ENCODE measurements at regions not wholly inside any gene's neighbourhood (a gene's known extent, or its start where the extent isn't known, plus 50 kb on each side); places are given as distances from the start of the nearest gene placed in this dataset.
"Not testable (repeated sequence)": the region's sequence is repeated elsewhere in the genome, so short reads cannot be mapped to it uniquely, and the experiment has no call there.

DNA sequence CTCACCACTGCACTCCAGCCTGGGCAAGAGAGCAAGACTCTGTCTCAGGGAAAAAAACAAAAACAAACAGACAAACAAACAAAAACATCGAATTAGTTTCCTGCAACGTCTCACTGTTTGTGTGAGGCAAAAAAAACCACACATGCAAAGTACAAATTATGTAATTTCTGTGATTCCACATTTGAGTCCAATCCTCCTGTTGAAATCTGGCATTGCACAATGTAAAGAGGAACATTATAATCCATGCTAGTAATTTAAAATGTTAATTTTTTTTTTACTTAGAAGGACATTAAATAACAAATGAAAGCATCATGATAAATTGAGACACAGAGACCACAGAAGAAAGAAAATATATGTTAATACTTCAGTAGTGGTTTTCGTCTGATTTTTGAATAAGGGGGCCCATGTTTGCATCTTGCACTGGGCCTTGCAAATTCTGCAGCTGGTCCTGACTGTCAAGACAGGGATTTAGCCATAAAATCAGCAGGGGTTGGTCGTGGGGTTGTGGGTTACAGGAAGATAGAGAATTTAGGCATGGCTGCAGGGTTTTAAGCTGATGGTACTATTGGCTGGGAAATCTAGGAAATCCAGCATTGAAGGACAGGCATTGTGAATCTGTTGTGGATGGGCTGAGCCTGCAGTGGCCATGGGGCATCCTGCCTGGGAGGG lies 102.6 kb upstream of the ALDH3B2 start:
- no peaks in the 10 kb centered on the region for H3K36me3 ChIP-seq
- no peak for DNase-seq
- H3K4me3 ChIP-seq (ENCODE audit: low read depth, low read length) = no peak overlapping the region
- TF ChIP-seq, protein P1, sequence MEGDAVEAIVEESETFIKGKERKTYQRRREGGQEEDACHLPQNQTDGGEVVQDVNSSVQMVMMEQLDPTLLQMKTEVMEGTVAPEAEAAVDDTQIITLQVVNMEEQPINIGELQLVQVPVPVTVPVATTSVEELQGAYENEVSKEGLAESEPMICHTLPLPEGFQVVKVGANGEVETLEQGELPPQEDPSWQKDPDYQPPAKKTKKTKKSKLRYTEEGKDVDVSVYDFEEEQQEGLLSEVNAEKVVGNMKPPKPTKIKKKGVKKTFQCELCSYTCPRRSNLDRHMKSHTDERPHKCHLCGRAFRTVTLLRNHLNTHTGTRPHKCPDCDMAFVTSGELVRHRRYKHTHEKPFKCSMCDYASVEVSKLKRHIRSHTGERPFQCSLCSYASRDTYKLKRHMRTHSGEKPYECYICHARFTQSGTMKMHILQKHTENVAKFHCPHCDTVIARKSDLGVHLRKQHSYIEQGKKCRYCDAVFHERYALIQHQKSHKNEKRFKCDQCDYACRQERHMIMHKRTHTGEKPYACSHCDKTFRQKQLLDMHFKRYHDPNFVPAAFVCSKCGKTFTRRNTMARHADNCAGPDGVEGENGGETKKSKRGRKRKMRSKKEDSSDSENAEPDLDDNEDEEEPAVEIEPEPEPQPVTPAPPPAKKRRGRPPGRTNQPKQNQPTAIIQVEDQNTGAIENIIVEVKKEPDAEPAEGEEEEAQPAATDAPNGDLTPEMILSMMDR (IDR thresholded peaks at IDR 0.05; ENCODE audit: low read depth, low read length) = no peak
- H3K27me3 ChIP-seq = no peaks in the 10 kb centered on the region
- H3K9me3 ChIP-seq = no peaks in the 10 kb centered on the region
- no peaks in the 10 kb centered on the region for H3K4me1 ChIP-seq

DNA sequence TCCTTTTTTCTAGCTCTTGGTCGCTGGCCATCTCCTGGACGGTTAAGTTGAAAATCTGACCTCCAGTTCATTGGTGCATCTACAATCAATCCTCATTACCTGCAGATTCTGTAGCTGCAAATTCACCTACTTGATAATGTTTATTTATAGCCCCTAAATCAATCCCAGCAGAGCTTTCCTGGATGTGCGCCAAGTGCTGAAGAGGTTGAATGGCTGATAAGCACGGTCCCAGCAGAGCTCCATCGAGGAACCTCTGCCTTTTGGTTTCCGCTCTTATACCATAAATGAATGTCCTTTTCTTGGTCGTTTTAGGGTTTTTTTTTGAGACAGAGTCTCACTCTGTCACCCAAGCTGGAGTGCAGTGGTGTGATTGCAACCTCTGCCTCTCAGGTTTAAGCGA lies 99.8 kb upstream of the ALDH3B2 start:
- H3K36me3 ChIP-seq; H3K4me3 ChIP-seq (ENCODE audit: low read depth, low read length); H3K27me3 ChIP-seq; H3K4me1 ChIP-seq; H3K9me3 ChIP-seq: not testable (repeated sequence)
- DNase-seq = peak; percentile 64

GRCh38 chr11:67768001-67768730 lies 93.7 kb upstream of the ALDH3B2 start:
- not testable (repeated sequence) for H3K4me1 ChIP-seq; DNase-seq; H3K4me3 ChIP-seq (ENCODE audit: low read depth, low read length); H3K36me3 ChIP-seq; H3K9me3 ChIP-seq; H3K27me3 ChIP-seq

DNA sequence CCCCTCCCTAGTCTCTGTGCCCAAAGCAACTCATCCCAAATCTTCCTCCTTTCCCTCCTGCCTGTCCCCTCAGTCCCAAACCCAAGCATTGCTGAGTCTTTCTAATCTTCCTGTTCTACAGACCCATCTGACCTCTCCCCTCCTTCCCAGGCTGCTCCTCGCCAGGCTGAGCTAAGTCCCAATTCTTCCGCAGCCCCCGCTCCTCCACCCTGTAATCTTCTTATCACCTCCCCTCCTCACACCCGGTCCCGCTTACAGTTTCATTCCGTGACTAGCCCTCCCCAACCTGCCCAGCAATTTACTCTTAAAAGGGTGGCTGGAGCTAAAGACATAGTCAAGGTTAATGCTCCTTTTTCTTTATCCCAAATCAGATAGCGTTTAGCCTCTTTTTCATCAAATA lies 86.8 kb upstream of the ALDH3B2 start:
- H3K4me3 ChIP-seq (ENCODE audit: low read depth, low read length); H3K4me1 ChIP-seq; DNase-seq; H3K27me3 ChIP-seq; H3K36me3 ChIP-seq; H3K9me3 ChIP-seq: not testable (repeated sequence)

DNA sequence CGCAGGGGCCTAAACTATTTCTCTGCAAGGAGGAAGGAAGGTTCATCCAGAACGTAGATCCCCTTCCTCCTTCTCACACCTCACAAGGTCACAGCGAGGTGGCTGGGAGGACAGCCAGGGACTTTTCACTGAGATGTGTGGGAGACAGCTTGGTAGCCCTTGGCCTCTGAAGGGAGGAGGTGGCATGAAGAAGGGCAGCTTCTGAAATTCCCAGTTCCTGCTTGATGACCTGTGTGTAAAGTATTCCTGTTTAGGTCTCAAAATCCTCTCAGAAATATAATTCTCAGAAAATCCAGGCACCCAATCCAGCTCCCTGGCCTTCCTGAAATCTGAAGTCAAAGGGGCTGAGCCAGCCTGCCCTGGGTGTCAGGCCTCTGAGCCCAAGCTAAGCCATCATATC lies 84.9 kb upstream of the ALDH3B2 start:
- not testable (repeated sequence) for DNase-seq; H3K9me3 ChIP-seq; H3K4me1 ChIP-seq; H3K4me3 ChIP-seq (ENCODE audit: low read depth, low read length); H3K27me3 ChIP-seq; H3K36me3 ChIP-seq

DNA sequence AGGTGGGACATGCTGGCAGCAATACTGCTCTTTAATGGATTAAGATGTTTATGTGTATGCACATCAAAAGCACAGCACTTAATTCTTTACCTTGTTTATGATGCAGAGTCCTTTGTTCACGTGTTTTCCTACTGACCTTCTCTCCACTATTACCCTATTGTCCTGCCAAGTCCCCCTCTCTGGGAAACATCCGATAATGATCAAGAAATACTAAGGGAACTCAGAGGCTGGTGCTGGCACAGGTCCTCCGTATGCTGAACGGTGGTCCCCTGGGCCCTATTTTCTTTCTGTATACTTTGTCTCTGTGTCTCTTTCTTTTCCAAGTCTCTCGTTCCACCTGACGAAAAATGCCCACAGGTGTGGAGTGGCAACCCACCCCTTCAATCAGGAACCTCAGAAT lies 84.0 kb upstream of the ALDH3B2 start:
- not testable (repeated sequence) for H3K36me3 ChIP-seq; DNase-seq; H3K4me1 ChIP-seq; H3K27me3 ChIP-seq; H3K4me3 ChIP-seq (ENCODE audit: low read depth, low read length); H3K9me3 ChIP-seq

- not testable (repeated sequence) for DNase-seq; H3K9me3 ChIP-seq; H3K36me3 ChIP-seq; H3K4me3 ChIP-seq (ENCODE audit: low read depth, low read length); H3K4me1 ChIP-seq; H3K27me3 ChIP-seq
Observed at GRCh38 chr11:67758009-67758408, 83.6 kb upstream of the ALDH3B2 start.

DNA sequence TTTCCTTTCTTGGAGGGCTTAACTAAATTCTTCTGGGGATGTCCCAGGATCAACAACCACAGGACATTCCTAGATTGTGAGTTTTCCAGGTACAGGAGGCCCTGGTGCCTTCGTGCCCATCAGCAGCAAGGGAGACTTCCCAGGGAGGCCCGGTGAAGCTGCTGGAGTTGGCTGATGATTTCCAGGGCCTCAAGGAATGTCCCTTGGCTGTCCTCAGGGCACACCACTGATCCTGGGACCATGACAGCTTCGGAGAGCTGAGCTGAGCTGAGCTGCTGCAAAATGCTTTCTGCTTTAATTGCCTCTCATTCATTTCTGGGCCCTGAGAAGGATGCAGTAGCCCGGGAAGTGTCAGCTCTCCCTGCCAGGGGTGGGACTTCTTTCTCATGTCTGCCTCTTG lies 79.4 kb upstream of the ALDH3B2 start:
- not testable (repeated sequence) for H3K4me3 ChIP-seq (ENCODE audit: low read depth, low read length); H3K27me3 ChIP-seq; DNase-seq; H3K9me3 ChIP-seq; H3K36me3 ChIP-seq; H3K4me1 ChIP-seq

GRCh38 chr11:67745181-67745726 lies 70.8 kb upstream of the ALDH3B2 start:
- Histone ChIP-seq H3K4me3 (ENCODE audit: low read depth, low read length) (no peak overlapping the region), H3K4me1 (no peaks in the 10 kb centered on the region), H3K9me3 (no peaks in the 10 kb centered on the region), H3K27me3 (no peaks in the 10 kb centered on the region), H3K36me3 (no peaks in the 10 kb centered on the region)
- no peak for DNase-seq
- TF ChIP-seq, protein P1 (IDR thresholded peaks at IDR 0.05; ENCODE audit: low read depth, low read length) = no peak

- not testable (repeated sequence) for H3K4me1 ChIP-seq; H3K9me3 ChIP-seq; H3K27me3 ChIP-seq; H3K4me3 ChIP-seq (ENCODE audit: low read depth, low read length); H3K36me3 ChIP-seq; DNase-seq
Observed at GRCh38 chr11:67744231-67744630, 69.8 kb upstream of the ALDH3B2 start.

- DNase-seq; H3K4me1 ChIP-seq; H3K36me3 ChIP-seq; H3K4me3 ChIP-seq (ENCODE audit: low read depth, low read length); H3K9me3 ChIP-seq; H3K27me3 ChIP-seq: not testable (repeated sequence)
Observed at GRCh38 chr11:67738231-67738630, 63.8 kb upstream of the ALDH3B2 start.

DNA sequence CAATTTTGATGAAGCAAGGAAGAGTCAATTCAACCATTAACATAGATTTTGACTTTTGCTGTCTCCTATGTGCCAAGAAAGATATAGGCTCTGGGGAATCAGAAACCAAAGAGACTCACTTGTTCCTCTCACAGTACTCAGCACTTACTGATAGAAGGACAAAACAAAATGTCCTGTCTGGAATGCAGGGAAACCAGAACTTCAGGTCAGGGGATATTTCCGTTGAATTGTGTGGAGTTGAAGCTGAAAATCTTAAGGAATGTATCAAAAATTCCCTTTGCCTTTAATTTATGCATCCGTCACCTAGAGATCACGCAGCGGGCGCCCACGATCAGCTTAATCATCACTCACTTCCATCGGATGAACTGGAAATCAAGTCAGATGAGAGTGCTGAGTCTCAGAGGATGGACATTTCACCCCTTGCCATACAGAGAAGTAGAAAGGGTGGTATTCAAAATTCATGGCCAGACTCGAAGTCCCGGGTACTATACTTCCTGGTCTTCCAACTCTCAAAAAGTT lies 63.2 kb upstream of the ALDH3B2 start:
- H3K4me3 ChIP-seq (ENCODE audit: low read depth, low read length); H3K36me3 ChIP-seq; H3K9me3 ChIP-seq; H3K4me1 ChIP-seq; DNase-seq: not testable (repeated sequence)
- peaks cover 10% of the 10 kb centered on the region for H3K27me3 ChIP-seq

All from BE2C (cell line).